RPMI8226 (cell line): ENCODE measurements at regions not wholly inside any gene's neighbourhood (a gene's known extent, or its start where the extent isn't known, plus 50 kb on each side); places are given as distances from the start of the nearest gene placed in this dataset.

Experiments used
- DNase-seq: peaks from one replicate; pipeline ENCODE4 v3.0.0-alpha.2; 2015

DNA sequence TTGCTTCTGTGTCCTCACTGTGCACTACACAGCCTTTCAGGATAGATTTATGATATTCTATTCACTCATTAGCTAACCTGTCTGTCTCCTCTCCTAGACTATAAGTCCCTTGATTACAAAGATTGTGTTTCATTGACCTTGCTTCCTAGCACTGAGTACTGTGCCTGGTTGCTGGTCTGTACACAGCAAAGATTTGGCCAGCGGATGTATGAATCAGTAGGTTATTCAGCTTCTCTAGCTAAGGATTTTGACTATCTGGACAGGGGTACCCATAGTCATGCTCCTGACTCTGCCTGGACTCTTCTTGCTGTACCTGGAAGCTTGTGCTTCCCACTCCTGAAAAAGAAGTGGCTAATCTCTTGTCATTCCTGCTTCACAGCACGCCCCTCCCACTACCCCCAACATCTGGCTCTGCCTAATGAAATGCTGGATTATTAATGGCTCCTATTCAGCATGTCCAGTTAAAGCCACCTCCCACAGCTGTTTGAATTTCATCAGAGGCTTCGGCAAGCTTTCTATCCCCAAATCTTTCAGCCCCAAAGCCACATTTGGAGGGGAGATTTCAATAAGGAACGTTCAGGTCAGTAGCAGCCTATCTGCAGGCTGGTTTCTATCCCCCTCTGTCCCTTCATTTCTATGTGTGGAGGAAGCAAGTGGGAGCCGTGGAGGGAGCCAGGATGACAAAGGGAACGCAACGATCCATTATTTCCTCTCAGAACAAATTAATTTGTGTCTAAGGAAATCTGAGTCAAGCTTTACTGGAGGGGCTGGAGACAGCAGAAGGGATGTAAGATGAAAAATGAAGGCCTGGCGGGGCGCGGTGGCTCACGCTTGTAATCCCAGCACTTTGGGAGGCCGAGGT, 64.8 kb upstream of the PPM1J start:
- no peak for DNase-seq

DNA sequence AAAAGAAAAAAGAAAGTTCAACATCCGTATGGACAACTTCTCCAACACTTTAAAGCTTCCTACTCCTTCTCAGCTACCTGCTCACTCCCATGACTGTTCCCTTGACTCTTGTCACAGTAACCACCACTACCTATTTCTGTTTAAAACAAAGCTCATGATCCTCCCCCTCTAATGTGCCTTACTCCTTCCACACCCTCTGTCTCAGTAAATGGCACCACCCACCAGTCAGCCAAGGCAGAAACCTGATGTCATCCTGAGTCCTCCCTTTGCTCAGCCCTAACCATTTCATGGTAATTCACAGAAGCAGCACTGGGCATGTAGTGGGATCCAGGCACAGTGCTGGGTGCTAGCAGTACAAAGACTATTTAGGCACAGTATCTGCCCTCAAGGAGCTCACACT, 63.0 kb upstream of the PPM1J start:
- no peak for DNase-seq

DNA sequence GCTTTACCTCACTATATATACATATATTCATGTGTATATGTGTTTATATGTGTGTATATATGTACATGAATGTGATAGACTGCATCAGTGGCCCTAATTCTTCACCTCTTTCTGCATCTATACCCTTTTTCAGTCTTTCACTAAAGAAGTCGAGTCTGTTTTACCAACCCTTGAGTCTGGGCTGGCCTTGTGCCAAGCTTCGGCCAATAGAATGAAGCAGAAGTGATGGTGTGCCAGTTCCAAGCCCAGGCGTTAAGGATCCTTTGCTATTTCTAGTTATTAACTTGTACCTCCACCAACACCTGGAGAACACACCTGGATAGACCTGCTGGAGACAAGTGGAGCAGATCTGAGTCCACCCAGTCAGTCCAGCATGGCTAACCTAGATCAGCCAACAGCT, 61.6 kb upstream of the PPM1J start:
- no peak for DNase-seq

DNA sequence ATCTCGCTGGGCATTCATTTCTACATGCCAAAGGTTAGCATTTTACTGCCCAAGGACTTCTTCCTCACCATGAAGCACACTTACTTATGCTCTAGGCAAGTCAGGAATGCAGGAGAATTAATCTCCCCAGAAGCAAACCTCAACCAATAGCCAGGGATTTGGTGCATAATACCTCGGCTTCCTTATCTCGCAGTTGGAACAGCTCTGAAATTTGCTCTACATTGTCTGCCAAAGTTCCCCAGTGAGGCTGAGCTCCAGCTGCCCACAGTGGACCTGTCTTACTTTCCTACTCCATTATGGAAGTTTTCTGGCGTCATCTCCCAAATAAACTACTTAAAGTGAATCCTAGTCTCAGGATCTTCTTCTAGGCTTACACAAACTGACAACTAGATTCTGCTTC, 57.6 kb upstream of the PPM1J start:
- no peak for DNase-seq

DNA sequence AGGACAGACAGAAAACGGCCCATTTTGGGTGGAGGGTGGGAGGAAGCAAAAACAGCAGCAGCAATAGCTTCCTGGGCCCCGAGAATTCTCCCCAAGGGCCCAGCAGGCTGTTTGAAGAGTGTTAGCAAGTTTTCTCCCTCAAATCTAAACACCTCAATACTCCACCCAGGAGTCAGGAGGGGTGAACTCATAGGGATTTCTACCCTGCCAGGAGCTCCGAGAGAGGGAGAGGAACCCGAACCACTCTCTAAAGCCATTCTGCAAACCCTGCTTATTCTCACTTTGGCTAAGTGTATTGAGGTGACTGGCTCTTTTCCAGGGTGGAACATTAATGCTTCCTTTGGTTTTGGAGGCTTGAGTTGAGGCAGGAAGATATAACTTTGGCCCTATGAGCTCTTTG, 55.6 kb upstream of the PPM1J start:
- DNase-seq: no peak

DNA sequence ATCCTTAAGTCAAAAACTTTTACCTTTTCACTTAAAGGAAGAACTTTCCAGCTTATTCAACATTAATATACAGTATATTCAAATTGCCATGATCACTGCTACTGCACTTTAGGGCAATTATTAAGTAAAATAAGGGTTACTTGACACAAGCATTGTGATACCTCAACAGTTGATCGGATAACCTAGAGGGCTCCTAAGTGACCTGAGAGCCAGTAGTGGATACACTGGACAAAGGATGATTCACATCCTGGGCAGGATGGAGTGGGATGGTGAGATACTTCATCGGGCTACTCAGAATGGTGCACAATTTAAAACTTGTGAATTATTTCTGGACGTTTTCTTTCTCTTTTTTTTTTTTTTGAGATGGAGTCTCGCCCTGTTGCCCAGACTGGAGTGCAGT, 54.5 kb upstream of the PPM1J start:
- DNase-seq: no peak

DNA sequence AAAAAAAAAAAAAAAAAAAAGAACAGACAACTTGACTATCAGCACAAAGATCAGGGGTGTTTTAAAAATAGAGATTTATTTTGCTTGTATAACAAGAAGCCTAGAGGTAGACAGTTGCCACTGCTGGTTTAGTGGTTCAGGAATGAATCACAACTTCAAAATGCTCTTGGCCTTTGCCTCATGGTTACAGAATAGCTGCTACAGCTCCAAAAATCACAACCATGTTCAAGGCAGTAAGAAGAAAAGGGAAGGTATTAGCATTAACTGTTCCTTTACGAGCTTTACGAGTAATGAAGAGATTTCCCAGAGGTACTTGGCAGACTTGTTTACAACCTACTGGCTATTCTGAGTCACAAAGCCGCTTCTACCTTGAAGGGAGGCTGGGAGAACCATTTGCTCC, 52.5 kb upstream of the PPM1J start:
- DNase-seq: no peak
